C4-2B (cell line): ENCODE measurements at regions not wholly inside any gene's neighbourhood (a gene's known extent, or its start where the extent isn't known, plus 50 kb on each side); places are given as distances from the start of the nearest gene placed in this dataset.
A peak's percentile ranks its signal among the peaks of the same experiment; 100 is the strongest.

ENCODE experiments used
- H3K27ac ChIP-seq: fragments of 450-650 bp; 2 replicates; pipeline ENCODE4 v1.5.1; 2017
- ZFX ChIP-seq: fragments of 450-650 bp; IDR thresholded peaks from 2 replicates; pipeline ENCODE4 v1.6.1; 2017
- TF ChIP-seq, protein P1 (sequence below): fragments of 450-650 bp; conservative IDR thresholded peaks from 2 replicates; pipeline ENCODE4 v1.5.1; 2017; ENCODE audit warnings: mild to moderate bottlenecking

DNA sequence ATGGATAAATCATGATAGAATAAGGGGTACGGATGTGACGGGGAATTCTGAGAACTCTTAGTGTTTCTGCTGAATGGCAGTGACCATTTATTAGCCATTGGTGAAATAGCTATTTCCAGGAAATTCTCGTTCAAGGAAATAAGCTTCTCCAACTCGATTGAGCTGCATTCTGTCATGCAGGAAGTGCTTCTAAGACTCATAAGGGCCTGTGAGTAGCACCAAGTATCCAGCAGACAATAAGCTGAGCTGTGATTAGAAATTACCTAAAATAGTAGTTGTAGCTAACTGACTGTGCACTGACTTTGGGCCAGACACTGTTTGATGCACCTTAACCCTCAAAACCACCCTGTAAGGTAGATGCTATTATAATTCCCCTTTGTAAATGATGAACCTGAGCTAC is 107.8 kb upstream of the IRX5 start:
- no peak overlapping the region for H3K27ac ChIP-seq
- TF ChIP-seq, protein P1, sequence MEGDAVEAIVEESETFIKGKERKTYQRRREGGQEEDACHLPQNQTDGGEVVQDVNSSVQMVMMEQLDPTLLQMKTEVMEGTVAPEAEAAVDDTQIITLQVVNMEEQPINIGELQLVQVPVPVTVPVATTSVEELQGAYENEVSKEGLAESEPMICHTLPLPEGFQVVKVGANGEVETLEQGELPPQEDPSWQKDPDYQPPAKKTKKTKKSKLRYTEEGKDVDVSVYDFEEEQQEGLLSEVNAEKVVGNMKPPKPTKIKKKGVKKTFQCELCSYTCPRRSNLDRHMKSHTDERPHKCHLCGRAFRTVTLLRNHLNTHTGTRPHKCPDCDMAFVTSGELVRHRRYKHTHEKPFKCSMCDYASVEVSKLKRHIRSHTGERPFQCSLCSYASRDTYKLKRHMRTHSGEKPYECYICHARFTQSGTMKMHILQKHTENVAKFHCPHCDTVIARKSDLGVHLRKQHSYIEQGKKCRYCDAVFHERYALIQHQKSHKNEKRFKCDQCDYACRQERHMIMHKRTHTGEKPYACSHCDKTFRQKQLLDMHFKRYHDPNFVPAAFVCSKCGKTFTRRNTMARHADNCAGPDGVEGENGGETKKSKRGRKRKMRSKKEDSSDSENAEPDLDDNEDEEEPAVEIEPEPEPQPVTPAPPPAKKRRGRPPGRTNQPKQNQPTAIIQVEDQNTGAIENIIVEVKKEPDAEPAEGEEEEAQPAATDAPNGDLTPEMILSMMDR = no peak
- no peak for TF ChIP-seq ZFX

DNA sequence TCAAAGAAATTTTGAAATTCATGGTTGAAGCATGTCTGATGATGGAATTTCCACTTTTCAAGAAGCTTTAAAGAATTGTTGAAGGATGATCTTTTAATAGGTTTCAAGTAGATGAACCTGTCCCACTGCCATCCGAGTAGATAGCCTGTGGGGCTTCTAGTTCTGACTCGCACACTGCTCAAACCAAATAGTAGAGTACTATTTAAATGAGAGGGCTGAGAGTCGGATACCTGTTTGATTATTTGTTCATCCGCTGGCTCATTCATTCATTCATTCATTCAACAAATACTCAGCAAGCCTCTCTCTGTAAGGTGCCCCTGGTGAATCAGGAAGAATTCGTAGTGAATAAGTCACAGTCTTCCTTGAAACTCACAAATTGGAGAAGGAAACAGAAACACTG is 108.2 kb upstream of the IRX5 start:
- H3K27ac ChIP-seq = no peak overlapping the region
- TF ChIP-seq, protein P1 = no peak
- no peak for TF ChIP-seq ZFX

DNA sequence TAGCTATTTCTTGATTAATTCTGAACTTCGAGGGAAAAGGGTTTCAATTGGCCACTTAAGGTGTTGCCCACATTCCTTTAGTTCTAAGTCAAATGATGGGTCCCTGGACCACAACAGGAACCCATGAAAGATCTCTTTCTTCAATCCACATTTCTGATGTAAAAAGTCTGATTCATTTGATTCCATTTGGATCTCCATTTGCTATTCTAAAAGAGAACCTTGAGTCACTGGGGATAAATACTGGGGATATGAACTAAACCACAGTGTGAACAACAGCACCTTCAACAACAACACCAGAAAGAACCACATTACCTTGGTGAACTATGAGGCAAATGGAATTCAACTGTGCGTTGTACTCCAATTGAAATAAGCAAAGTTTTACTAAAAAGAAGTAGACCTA is 108.9 kb upstream of the IRX5 start:
- TF ChIP-seq, protein P1 = no peak
- no peak for TF ChIP-seq ZFX
- H3K27ac ChIP-seq = no peak overlapping the region

DNA sequence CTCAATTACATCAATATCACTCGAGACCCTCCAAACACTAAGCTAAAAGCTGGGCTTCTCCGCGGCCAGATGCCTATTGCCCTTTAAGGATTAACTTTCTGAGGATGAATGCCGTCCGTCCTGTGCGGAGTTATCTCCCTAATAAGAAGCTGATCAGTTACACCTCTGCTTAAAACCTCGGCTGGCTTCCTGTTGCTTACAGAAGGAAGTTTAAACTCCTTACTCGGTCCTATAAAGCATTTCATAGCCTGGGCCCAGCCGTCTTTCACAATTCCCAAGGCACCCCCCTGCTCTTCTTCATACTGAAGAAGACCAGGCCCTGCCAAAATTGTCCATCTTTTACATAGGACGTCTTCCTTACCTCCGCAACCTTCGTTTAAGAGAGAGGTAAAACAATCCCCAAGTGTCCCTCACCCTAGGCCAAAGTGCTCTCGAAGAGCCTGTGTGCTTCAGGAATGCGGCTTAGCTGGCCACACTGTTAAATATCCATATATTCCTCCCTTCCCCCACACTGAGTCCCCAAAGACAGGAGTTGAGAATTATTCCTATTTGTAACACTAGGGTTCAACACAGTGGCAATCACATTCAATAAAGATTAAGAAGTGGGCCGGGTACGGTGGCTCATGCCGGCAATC is 112.6 kb upstream of the IRX5 start:
- no peak overlapping the region for H3K27ac ChIP-seq
- TF ChIP-seq ZFX = no peak
- TF ChIP-seq, protein P1 = no peak

DNA sequence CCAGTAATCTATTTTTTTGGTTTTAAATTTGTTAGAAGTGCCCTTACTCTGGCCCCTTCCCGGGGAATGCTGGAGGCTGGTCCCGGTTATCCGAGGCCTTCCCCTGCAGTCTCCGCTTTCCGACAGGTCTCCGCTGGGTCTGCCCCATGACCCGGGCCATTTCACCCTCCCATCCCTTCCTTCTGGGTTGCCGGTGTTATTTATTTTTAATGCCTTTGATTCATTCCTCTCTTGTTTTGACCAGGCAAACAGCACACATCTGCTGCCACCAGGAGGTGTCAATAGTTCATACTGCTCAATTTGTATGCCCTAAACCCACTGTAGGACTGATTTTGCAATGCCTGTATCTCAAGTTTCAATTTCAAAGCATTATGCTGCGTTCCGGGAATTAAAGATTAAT is 113.2 kb upstream of the IRX5 start:
- no peak overlapping the region for H3K27ac ChIP-seq
- TF ChIP-seq ZFX = no peak
- TF ChIP-seq, protein P1 = peak; percentile 56

DNA sequence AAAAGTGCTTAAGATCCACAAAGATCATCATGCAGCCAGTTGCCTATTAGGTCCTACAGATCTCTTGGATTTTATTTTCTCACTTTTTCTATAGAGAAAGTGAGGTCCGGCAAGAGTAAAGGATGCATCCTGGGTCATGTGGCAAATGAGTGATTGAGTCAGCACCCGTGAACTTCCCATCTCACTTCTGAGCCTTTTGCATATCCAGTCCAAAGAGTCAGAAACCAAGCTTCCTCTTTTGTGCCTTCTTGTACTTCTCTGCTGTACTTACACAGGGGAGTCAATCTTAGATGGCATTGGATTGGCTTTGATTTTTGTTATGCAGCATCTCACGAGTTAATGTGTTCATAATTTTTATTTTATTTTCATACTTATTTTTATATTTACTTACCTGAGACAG is 114.2 kb upstream of the IRX5 start:
- TF ChIP-seq, protein P1 = no peak
- TF ChIP-seq ZFX = no peak
- H3K27ac ChIP-seq = no peak overlapping the region

DNA sequence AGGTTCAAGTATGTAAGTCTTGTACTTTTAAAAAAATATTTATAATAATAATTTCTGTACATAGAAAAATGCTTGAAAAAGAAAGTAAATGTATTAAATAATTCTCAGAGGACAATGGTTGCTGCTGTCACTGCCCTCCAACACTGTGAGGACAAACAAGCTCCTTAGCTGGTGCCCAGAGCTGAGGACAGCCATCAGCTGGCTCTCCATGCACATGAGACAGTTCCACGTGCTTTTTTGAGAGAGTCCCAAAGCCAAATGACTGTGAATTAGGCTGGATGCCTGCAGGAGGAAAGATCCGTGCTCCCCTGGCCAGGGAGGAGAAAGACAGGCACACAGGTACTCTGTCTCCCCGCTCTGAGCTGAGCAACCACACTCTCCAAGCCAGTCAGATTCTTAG is 115.5 kb upstream of the IRX5 start:
- no peak overlapping the region for H3K27ac ChIP-seq
- TF ChIP-seq, protein P1 = no peak
- TF ChIP-seq ZFX = no peak
